CD14-positive monocyte (primary cell): ENCODE measurements at regions not wholly inside any gene's neighbourhood (a gene's known extent, or its start where the extent isn't known, plus 50 kb on each side); places are given as distances from the start of the nearest gene placed in this dataset.

Experiments used
- DNase-seq, 3 donors: peaks; one replicate each; pipeline ENCODE4 v3.0.0-alpha.2; 2011 to 2022
- H2AFZ ChIP-seq: 2 replicates; pipeline ENCODE4 v1.6.0; 2012; ENCODE audit warnings: mild to moderate bottlenecking, low read depth, low read length, inconsistent platforms; ENCODE audit not compliant: insufficient read depth, poor library complexity, severe bottlenecking
- H3K27ac ChIP-seq, 2 donors: 1 replicate in 1 of 2; 2 replicates in 1 of 2; pipeline ENCODE4 v1.5.1; 2012 to 2013; ENCODE audit warnings: low read length in 2 of 2, control low read depth in 1 of 2, inconsistent platforms in 1 of 2, low read depth in 1 of 2, mild to moderate bottlenecking in 1 of 2
- H3K27me3 ChIP-seq, 2 donors: one replicate each; pipeline versions ENCODE4 v1.6.0 to v1.6.1; 2011 to 2013; ENCODE audit warnings: low read length in 2 of 2; ENCODE audit not compliant: control insufficient read depth in 2 of 2, insufficient read depth in 2 of 2
- H3K36me3 ChIP-seq, 2 donors: replicated peaks in 1 of 2; 1 replicate in 1 of 2; 2 replicates in 1 of 2; pipeline versions ENCODE4 v1.5.1 to v1.6.1; 2012 to 2013; ENCODE audit warnings: low read length in 2 of 2, control low read depth in 1 of 2, inconsistent platforms in 1 of 2, mild to moderate bottlenecking in 1 of 2; ENCODE audit not compliant: insufficient read depth in 2 of 2, control insufficient read depth in 1 of 2
- H3K4me1 ChIP-seq, 2 donors: 1 replicate in 1 of 2; 2 replicates in 1 of 2; pipeline versions ENCODE4 v1.5.1 to v1.6.1; 2012 to 2013; ENCODE audit warnings: low read length in 2 of 2, control low read depth in 1 of 2, inconsistent platforms in 1 of 2, mild to moderate bottlenecking in 1 of 2, moderate library complexity in 1 of 2; ENCODE audit not compliant: insufficient read depth in 2 of 2, control insufficient read depth in 1 of 2
- H3K4me2 ChIP-seq: replicated peaks from 2 replicates; pipeline ENCODE3; 2012; ENCODE audit warnings: low read length, moderate library complexity, mild to moderate bottlenecking; ENCODE audit not compliant: poor library complexity, severe bottlenecking; ENCODE audit errors: extremely low read depth
- H3K4me3 ChIP-seq, 3 experiments: fragments of 200-600 bp in 1 of 3; sonication (generic) in 1 of 3; replicated peaks in 1 of 3; 1 replicate in 2 of 3; 2 replicates in 1 of 3; pipeline ENCODE4 v1.5.1; 2011 to 2013; ENCODE audit warnings: low read length in 3 of 3, mild to moderate bottlenecking in 3 of 3, control low read depth in 2 of 3, low read depth in 2 of 3, inconsistent platforms in 1 of 3, moderate library complexity in 1 of 3
- H3K79me2 ChIP-seq: 2 replicates; pipeline ENCODE4 v1.6.0; 2012; ENCODE audit warnings: mild to moderate bottlenecking, control low read depth, inconsistent platforms, low read length, moderate library complexity; ENCODE audit not compliant: insufficient read depth
- H3K9ac ChIP-seq: 2 replicates; pipeline ENCODE4 v1.6.0; 2017; ENCODE audit warnings: low read length, mild to moderate bottlenecking; ENCODE audit not compliant: insufficient read depth, poor library complexity, severe bottlenecking
- H3K9me3 ChIP-seq, 2 donors: replicated peaks in 1 of 2; 1 replicate in 1 of 2; 2 replicates in 1 of 2; pipeline versions ENCODE4 v1.5.1 to v1.6.1; 2012 to 2013; ENCODE audit warnings: low read length in 2 of 2, control low read depth in 1 of 2; ENCODE audit not compliant: control insufficient read depth in 1 of 2, insufficient read depth in 1 of 2
- H4K20me1 ChIP-seq: 2 replicates; pipeline ENCODE4 v1.6.0; 2012; ENCODE audit warnings: mild to moderate bottlenecking, low read length, control low read depth, moderate library complexity; ENCODE audit not compliant: insufficient read depth
- H3K27ac Mint-ChIP-seq, 7 donors: one replicate each; pipeline ENCODE4 v1.8.0; 2020; ENCODE audit warnings: mild to moderate bottlenecking in 7 of 7, mixed read lengths in 7 of 7, moderate library complexity in 6 of 7, inconsistent platforms in 2 of 7
- H3K27me3 Mint-ChIP-seq, 3 donors: one replicate each; pipeline ENCODE4 v1.8.0; 2021 to 2022; ENCODE audit warnings: low read depth in 3 of 3, mild to moderate bottlenecking in 3 of 3, mixed read lengths in 3 of 3, moderate library complexity in 3 of 3, inconsistent platforms in 1 of 3
- H3K36me3 Mint-ChIP-seq, 2 donors: one replicate each; pipeline ENCODE4 v1.8.0; 2020; ENCODE audit warnings: mixed read lengths in 2 of 2, inconsistent platforms in 1 of 2, mild to moderate bottlenecking in 1 of 2
- H3K4me1 Mint-ChIP-seq: one replicate; pipeline ENCODE4 v1.8.0; 2020; ENCODE audit warnings: mild to moderate bottlenecking, mixed read lengths
- H3K4me3 Mint-ChIP-seq, 2 donors: one replicate each; pipeline ENCODE4 v1.8.0; 2020; ENCODE audit warnings: mild to moderate bottlenecking in 2 of 2, mixed read lengths in 2 of 2, moderate library complexity in 1 of 2
- H3K9me3 Mint-ChIP-seq, 7 donors: one replicate each; pipeline ENCODE4 v1.8.0; 2020 to 2022; ENCODE audit warnings: mixed read lengths in 7 of 7, mild to moderate bottlenecking in 6 of 7, moderate library complexity in 6 of 7, inconsistent platforms in 2 of 7
- WGBS: methylation state at CpG from one replicate; pipeline ENCODE4 v1.1.5; 2013; ENCODE audit warnings: missing lambda C conversion rate; ENCODE audit not compliant: insufficient coverage; 5-methylcytosine and 5-hydroxymethylcytosine counted together
- intact Hi-C, 2 donors: fragments of 100-400 bp; cut with micrococcal nuclease; formaldehyde crosslinking; loops; one replicate each; pipeline versions ENCODE4 v1.15.0 to v1.15.1; 2023
- TF ChIP-seq, protein P1 (sequence below): fragments of 200-600 bp; IDR thresholded peaks from one replicate; pipeline ENCODE4 v1.8.0; 2022; ENCODE audit warnings: antibody characterized with exemption, mild to moderate bottlenecking

- intact Hi-C loops: no loop called here
- WGBS: 73% methylated on average over 12 of the region's 14 CpGs
- H3K27ac ChIP-seq: no peak overlapping the region
- TF ChIP-seq, protein P1, sequence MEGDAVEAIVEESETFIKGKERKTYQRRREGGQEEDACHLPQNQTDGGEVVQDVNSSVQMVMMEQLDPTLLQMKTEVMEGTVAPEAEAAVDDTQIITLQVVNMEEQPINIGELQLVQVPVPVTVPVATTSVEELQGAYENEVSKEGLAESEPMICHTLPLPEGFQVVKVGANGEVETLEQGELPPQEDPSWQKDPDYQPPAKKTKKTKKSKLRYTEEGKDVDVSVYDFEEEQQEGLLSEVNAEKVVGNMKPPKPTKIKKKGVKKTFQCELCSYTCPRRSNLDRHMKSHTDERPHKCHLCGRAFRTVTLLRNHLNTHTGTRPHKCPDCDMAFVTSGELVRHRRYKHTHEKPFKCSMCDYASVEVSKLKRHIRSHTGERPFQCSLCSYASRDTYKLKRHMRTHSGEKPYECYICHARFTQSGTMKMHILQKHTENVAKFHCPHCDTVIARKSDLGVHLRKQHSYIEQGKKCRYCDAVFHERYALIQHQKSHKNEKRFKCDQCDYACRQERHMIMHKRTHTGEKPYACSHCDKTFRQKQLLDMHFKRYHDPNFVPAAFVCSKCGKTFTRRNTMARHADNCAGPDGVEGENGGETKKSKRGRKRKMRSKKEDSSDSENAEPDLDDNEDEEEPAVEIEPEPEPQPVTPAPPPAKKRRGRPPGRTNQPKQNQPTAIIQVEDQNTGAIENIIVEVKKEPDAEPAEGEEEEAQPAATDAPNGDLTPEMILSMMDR: no peak
- no peaks in the 10 kb centered on the region for H3K4me1 ChIP-seq
- no peaks in the 10 kb centered on the region for H3K36me3 ChIP-seq
- H4K20me1 ChIP-seq: no peaks in the 10 kb centered on the region
- H3K27ac Mint-ChIP-seq: no peak overlapping the region
- no peak overlapping the region for H2AFZ ChIP-seq
- no peaks in the 10 kb centered on the region for H3K79me2 ChIP-seq
- H3K27me3 Mint-ChIP-seq: peaks cover 3 to 12% (median 7%) of the 10 kb centered on the region in 3 donors
- no peak overlapping the region for H3K4me3 Mint-ChIP-seq
- H3K4me1 Mint-ChIP-seq: no peaks in the 10 kb centered on the region
- peaks cover 0 to 3% of the 10 kb centered on the region in 2 donors for H3K9me3 ChIP-seq
- no peak overlapping the region for H3K4me2 ChIP-seq
- H3K36me3 Mint-ChIP-seq: no peaks in the 10 kb centered on the region
- H3K9me3 Mint-ChIP-seq: peaks cover 0 to 12% (median 8%) of the 10 kb centered on the region in 7 donors
- no peak overlapping the region for H3K9ac ChIP-seq
- no peaks in the 10 kb centered on the region for H3K27me3 ChIP-seq
- DNase-seq: no peak
- no peak overlapping the region for H3K4me3 ChIP-seq
Observed at GRCh38 chr22:49281467-49282340, 546.0 kb downstream of the BRD1 start.

DNA sequence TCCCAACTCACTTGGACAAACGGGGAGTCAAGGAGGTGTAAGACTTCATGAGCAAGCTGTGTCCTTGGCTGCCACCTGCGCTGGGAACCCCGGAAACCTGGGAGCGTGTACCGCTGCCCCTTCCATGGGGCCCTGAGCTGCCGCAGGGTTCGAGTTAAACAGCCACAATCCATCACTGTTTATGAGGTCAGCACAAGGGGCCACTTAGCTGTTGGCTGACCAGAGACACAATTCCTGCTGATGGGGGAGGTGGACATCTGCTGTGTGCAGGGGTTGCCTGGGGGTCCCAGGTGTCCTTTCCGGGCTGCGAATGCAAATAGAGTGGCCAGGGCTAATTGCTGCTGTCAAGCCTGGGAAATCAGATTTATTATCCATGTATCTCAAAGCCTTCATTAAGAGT is 549.3 kb downstream of the BRD1 start:
- Histone ChIP-seq H3K9ac (no peak overlapping the region), H4K20me1 (no peaks in the 10 kb centered on the region), H3K79me2 (no peaks in the 10 kb centered on the region), H3K4me1 (no peaks in the 10 kb centered on the region), H3K4me2 (no peak overlapping the region), H2AFZ (no peak overlapping the region), H3K4me3 (no peak overlapping the region), H3K27ac (no peak overlapping the region), H3K9me3 (peaks cover 0 to 3% of the 10 kb centered on the region in 2 donors), H3K36me3 (no peaks in the 10 kb centered on the region), H3K27me3 (no peaks in the 10 kb centered on the region)
- TF ChIP-seq, protein P1: no peak
- DNase-seq: no peak
- H3K27me3 Mint-ChIP-seq: peaks cover 3 to 12% (median 7%) of the 10 kb centered on the region in 3 donors
- no peak overlapping the region for H3K27ac Mint-ChIP-seq
- H3K4me3 Mint-ChIP-seq: no peak overlapping the region
- H3K36me3 Mint-ChIP-seq: no peaks in the 10 kb centered on the region
- WGBS: 73% methylated on average over 7 of the region's 9 CpGs
- intact Hi-C loops: no loop called here
- H3K9me3 Mint-ChIP-seq: peaks cover 0 to 12% (median 8%) of the 10 kb centered on the region in 7 donors
- no peaks in the 10 kb centered on the region for H3K4me1 Mint-ChIP-seq
